Fibroblast of mammary gland (primary cell): ENCODE measurements at regions not wholly inside any gene's neighbourhood (a gene's known extent, or its start where the extent isn't known, plus 50 kb on each side); places are given as distances from the start of the nearest gene placed in this dataset.
"Not testable (repeated sequence)": the region's sequence is repeated elsewhere in the genome, so short reads cannot be mapped to it uniquely, and the experiment has no call there.

Experiments used
- DNase-seq: peaks from one replicate; pipeline ENCODE4 v3.0.0-alpha.2; 2010; ENCODE audit warnings: low read depth
- H3K4me3 ChIP-seq: 2 replicates; pipeline ENCODE4 v1.5.1; 2011; ENCODE audit warnings: low read depth, mild to moderate bottlenecking, low read length, moderate library complexity; ENCODE audit not compliant: control insufficient read depth
- TF ChIP-seq, protein P1 (sequence below): conservative IDR thresholded peaks from 2 replicates; pipeline ENCODE4 v1.5.1; 2011; ENCODE audit warnings: low read depth, low read length, inconsistent platforms; ENCODE audit not compliant: control insufficient read depth, insufficient read depth

DNA sequence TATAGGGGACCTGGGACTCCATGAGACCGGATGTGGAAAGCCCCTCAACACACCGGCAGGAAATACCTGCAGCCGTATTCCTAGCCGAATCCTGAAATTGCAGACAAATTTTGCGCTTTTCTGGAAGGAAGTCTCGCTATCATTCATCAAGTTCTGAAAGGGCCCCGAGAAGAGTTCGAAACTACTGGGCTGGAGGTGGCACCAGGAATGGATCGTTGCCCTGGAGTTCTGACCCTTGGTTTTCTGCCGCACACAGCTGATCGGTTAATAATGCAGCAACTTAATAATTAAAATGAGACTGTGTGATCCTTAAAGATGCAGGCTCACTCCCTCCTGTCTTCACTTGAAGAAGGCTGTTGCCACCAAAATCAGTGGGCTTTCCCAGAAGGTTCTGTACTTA, 55.7 kb upstream of the MRTFB start:
- H3K4me3 ChIP-seq: no peak overlapping the region
- TF ChIP-seq, protein P1, sequence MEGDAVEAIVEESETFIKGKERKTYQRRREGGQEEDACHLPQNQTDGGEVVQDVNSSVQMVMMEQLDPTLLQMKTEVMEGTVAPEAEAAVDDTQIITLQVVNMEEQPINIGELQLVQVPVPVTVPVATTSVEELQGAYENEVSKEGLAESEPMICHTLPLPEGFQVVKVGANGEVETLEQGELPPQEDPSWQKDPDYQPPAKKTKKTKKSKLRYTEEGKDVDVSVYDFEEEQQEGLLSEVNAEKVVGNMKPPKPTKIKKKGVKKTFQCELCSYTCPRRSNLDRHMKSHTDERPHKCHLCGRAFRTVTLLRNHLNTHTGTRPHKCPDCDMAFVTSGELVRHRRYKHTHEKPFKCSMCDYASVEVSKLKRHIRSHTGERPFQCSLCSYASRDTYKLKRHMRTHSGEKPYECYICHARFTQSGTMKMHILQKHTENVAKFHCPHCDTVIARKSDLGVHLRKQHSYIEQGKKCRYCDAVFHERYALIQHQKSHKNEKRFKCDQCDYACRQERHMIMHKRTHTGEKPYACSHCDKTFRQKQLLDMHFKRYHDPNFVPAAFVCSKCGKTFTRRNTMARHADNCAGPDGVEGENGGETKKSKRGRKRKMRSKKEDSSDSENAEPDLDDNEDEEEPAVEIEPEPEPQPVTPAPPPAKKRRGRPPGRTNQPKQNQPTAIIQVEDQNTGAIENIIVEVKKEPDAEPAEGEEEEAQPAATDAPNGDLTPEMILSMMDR: no peak
- no peak for DNase-seq

DNA sequence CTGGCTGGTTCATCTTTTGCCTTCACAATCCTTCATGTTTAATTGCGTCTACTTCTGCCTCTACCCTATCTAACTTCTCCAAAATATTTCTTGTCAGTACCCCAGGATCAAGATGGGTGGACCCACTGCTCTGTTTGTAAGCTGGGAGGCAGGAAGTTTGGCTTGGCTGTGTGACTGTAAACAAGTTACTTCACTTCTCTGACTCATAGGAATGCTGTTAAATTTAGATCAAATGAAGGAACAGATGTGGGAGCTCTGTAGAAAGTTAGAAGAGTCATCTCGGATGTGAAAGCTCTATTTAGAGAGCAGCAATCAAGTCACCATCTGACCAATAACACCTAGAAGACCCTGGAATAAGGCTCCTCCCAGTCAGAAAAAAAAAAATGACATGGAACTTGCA, 55.2 kb upstream of the MRTFB start:
- H3K4me3 ChIP-seq: no peak overlapping the region
- DNase-seq: peak; percentile 97
- TF ChIP-seq, protein P1: peak; percentile 32

DNA sequence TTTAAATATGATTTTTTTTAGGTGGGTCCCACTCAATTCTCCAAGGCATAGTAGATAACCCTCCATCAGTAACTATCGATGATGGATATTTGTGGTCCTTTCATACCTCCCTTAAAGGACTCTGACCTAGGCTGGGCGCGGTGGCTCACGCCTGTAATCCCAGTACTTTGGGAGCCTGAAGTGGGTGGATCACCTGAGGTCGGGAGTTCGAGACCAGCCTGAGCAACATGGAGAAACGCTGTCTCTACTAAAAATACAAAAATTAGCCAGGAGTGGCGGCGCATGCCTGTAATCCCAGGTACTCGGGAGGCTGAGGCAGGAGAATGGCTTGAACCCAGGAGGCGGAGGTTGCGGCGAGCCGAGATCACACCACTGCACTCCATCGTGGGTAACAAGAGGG, 54.8 kb upstream of the MRTFB start:
- DNase-seq, H3K4me3 ChIP-seq: not testable (repeated sequence)

DNA sequence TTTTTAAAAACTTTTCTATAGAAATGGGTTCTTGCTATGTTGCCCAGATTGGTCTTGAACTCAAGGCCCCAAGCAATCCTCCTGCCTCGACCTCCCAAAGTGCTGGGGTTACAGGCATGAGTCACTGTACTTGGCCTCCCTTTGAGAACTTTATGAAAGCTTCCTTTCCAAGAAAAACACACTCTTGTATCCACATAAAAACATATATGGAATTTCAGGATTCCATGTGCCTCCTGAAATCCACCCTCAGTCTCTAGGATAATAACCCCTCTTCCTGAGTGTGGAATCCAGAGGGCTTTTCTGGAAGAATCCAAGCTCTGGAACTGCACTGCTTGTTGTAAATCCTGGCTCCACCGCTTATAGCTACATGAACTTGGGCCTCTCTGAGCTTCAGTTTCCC, 53.2 kb upstream of the MRTFB start:
- no peak overlapping the region for H3K4me3 ChIP-seq
- peak; percentile 36 for DNase-seq
- TF ChIP-seq, protein P1: no peak

DNA sequence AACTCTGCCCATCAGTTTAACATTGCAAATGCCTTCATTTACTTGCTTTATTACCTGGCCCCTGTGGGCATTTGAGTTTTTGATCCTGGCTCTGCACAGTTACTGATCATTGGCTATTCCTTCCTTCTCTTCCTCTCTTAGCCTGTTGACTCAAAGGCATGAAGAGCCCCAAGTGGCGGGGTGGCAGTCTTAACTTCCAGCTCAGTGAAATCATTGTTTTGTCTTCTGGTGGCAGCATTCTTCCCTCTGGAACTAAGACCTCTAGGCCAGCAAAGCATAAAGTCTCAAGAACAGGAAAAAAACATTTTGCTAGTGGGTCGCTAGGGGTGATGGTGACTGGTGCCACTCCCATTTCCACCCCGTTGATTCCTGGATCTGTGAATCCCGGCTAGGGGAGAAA, 52.3 kb upstream of the MRTFB start:
- H3K4me3 ChIP-seq: no peak overlapping the region
- no peak for DNase-seq
- TF ChIP-seq, protein P1: no peak

DNA sequence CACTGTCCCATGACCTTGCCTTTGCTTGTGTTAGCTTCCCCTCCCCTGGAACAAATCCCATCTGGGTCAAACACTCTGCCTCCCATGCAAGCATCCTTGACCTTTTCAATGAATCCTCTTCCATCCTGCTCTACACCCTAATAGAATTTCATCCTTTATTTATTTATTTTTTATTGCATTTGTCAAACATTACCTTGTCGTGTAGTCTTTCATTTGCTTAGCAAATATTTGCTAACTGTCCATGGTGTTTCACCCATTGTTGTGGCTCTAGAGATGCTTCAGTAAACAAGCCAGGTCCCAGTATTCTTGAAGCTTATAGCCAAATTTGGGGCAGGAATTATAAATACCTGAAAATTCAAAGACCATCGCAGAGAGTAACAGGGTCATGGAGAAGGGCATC, 51.0 kb upstream of the MRTFB start:
- DNase-seq: no peak
- no peak overlapping the region for H3K4me3 ChIP-seq
- TF ChIP-seq, protein P1: no peak
